Peyer's patch (tissue), 4 donors: ENCODE measurements at regions not wholly inside any gene's neighbourhood (a gene's known extent, or its start where the extent isn't known, plus 50 kb on each side); places are given as distances from the start of the nearest gene placed in this dataset.
"Not testable (repeated sequence)": the region's sequence is repeated elsewhere in the genome, so short reads cannot be mapped to it uniquely, and the experiment has no call there.

Experiments
- CTCF ChIP-seq, 6 experiments: fragments of 450-650 bp in 4 of 6; fragments of 200-600 bp in 2 of 6; sonication (generic) in 1 of 6; IDR thresholded peaks; one replicate each; pipeline ENCODE4 v1.5.1; 2017 to 2019; ENCODE audit warnings: antibody characterized with exemption in 6 of 6, mild to moderate bottlenecking in 3 of 6, moderate library complexity in 1 of 6
- POLR2A ChIP-seq, 2 donors: fragments of 450-650 bp; IDR thresholded peaks; one replicate each; pipeline ENCODE4 v1.5.1; 2017; ENCODE audit warnings: antibody characterized with exemption in 2 of 2, mild to moderate bottlenecking in 2 of 2, moderate library complexity in 2 of 2

GRCh38 chr16:60078819-60079218 lies 1344.7 kb upstream of the GOT2 start:
- TF ChIP-seq CTCF, POLR2A (IDR thresholded peaks at IDR 0.05): not testable (repeated sequence)
